ENCODE measurements at regions not wholly inside any gene's neighbourhood (a gene's known extent, or its start where the extent isn't known, plus 50 kb on each side); places are given as distances from the start of the nearest gene placed in this dataset.

DNA sequence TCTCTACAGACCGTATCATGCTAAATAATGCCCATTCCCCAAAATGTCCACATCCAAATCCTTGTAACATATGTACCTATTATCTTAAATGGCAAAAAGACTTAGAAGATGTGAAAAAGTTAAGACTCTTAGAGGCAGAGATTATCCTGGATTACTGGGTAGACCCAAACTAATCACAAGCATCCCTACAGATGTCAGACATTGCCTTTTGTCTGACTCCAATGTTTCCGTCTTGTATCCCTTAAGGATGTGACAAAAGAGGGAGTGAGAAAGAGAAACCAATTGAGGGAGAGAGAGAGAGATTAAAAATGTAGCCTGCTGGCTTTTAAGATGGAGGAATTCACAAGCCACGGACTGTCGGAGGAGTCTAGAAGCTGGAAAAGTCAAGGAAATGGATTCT, 401.9 kb upstream of the FSTL5 start:
- Histone ChIP-seq H3K4me1 (ENCODE audit: control insufficient read depth, insufficient read depth, low read length, poor library complexity, severe bottlenecking) (no peaks in the 10 kb centered on the region), H3K9me3 (ENCODE audit: control insufficient read depth, low read length) (no peaks in the 10 kb centered on the region), H3K27ac (ENCODE audit: low read depth, low read length, severe bottlenecking) (no peak overlapping the region), H3K4me3 (ENCODE audit: extremely low read depth, insufficient read depth, low read length, poor library complexity, severe bottlenecking) (no peak overlapping the region), H3K36me3 (ENCODE audit: control insufficient read depth, insufficient read depth, low read length) (no peaks in the 10 kb centered on the region)
- WGBS, 2 experiments (ENCODE audit: insufficient coverage in 2 of 2): 60% methylated on average over 3 of the region's 4 CpGs

DNA sequence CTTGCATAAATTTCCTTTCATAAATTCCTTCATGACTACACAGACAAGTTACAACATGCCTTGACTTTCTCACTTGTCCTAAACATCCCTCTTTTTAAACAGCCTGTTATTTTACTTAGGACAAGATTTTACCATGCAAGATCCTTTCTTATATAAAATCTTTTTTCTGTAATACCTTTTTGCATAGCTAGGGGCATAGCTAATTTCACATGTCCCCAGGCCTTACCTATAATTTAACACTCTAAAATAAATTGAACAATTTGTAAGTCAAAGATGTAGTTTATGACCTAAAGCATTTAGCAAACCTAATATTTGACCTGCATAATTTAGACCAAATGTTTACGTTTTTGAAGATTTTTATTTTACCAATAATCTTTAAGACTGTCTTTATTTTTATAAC, 396.3 kb upstream of the FSTL5 start:
- Histone ChIP-seq H3K36me3 (ENCODE audit: control insufficient read depth, insufficient read depth, low read length) (no peaks in the 10 kb centered on the region), H3K27ac (ENCODE audit: low read depth, low read length, severe bottlenecking) (no peak overlapping the region), H3K4me1 (ENCODE audit: control insufficient read depth, insufficient read depth, low read length, poor library complexity, severe bottlenecking) (no peaks in the 10 kb centered on the region), H3K4me3 (ENCODE audit: extremely low read depth, insufficient read depth, low read length, poor library complexity, severe bottlenecking) (no peak overlapping the region), H3K9me3 (ENCODE audit: control insufficient read depth, low read length) (no peaks in the 10 kb centered on the region)
- no CpG with 5 or more reads among the region's 1 CpG for WGBS, 2 experiments (ENCODE audit: insufficient coverage in 2 of 2)

DNA sequence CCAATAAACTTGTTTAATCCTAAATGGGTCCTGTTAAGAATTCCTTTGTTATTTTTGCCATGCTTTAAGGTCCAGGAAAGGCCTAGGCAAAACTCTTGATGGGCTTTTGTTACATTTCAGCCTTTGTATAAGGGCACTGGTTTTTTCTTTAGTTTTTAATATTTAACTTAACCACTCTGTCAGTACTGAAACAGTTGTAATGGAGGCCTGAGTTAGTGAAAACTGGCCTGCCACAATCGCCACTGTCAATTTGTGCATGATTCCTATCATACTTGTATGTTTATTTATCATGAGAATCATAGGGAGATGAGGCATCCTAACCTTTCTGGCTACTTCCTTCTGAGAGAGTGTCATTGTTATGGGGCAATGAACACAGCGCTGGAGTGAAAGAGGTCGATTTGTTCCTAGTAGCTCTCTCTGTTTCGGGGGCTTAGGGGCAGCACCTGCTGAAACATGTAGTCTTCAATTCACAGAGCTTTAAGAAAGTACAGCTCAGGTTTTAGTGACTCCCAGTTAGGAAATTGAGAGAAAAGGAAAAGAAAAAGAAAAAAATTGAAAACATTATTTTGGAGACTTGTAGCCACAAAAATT, 393.8 kb upstream of the FSTL5 start:
- Histone ChIP-seq H3K36me3 (ENCODE audit: control insufficient read depth, insufficient read depth, low read length) (no peaks in the 10 kb centered on the region), H3K4me3 (ENCODE audit: extremely low read depth, insufficient read depth, low read length, poor library complexity, severe bottlenecking) (no peak overlapping the region), H3K9me3 (ENCODE audit: control insufficient read depth, low read length) (no peaks in the 10 kb centered on the region), H3K27ac (ENCODE audit: low read depth, low read length, severe bottlenecking) (no peak overlapping the region), H3K4me1 (ENCODE audit: control insufficient read depth, insufficient read depth, low read length, poor library complexity, severe bottlenecking) (no peaks in the 10 kb centered on the region)
- WGBS, 2 experiments (ENCODE audit: insufficient coverage in 2 of 2): 70 to 100% methylated on average over 2 to 3 of the region's 4 CpGs

DNA sequence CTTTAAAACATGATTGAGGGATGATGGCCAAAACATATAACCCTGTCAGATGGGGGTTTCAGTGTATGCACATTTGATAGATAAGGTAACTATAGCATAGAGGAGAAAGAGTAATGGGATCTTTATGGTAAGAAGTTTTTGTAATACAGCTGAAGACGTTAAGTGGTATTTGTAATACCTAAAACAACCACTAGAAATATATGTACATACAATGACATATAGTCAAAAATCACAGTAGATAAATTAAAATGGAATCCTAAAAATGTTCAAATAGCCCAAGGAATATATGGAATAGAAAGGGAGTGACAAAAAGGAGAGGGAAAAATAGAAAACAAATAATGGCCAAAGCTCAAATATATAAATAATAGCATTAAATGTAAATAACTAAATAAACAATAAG, 371.3 kb upstream of the FSTL5 start:
- no peaks in the 10 kb centered on the region for H3K4me1 ChIP-seq (ENCODE audit: control insufficient read depth, insufficient read depth, low read length, poor library complexity, severe bottlenecking)
- H3K27ac ChIP-seq (ENCODE audit: low read depth, low read length, severe bottlenecking): no peak overlapping the region
- no peak overlapping the region for H3K4me3 ChIP-seq (ENCODE audit: extremely low read depth, insufficient read depth, low read length, poor library complexity, severe bottlenecking)
- no CpG with 5 or more reads among the region's 1 CpG for WGBS, 2 experiments (ENCODE audit: insufficient coverage in 2 of 2)
- H3K36me3 ChIP-seq (ENCODE audit: control insufficient read depth, insufficient read depth, low read length): no peaks in the 10 kb centered on the region
- no peaks in the 10 kb centered on the region for H3K9me3 ChIP-seq (ENCODE audit: control insufficient read depth, low read length)

DNA sequence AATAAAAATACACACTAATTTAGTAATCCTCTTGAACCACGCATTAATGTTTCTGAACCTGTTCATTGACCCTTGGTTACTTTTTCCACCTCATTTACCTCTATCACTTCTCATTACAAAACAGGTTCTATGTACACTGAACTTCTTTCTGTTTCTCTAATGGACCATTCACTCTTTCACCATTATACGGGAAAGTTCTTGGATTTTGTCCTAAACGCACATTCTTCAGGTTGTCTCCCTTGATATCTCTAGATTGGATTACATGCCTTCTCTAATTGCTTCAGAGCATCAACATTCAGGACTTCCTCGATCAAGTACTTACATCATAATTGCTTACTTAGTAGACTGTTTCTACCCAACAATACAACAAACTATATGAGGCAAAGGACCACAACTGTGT, 359.4 kb upstream of the FSTL5 start:
- no peak overlapping the region for H3K27ac ChIP-seq (ENCODE audit: low read depth, low read length, severe bottlenecking)
- H3K9me3 ChIP-seq (ENCODE audit: control insufficient read depth, low read length): no peaks in the 10 kb centered on the region
- 83 to 94% methylated on average over 3 to 4 of the region's 4 CpGs for WGBS, 2 experiments (ENCODE audit: insufficient coverage in 2 of 2)
- no peaks in the 10 kb centered on the region for H3K4me1 ChIP-seq (ENCODE audit: control insufficient read depth, insufficient read depth, low read length, poor library complexity, severe bottlenecking)
- H3K36me3 ChIP-seq (ENCODE audit: control insufficient read depth, insufficient read depth, low read length): no peaks in the 10 kb centered on the region
- no peak overlapping the region for H3K4me3 ChIP-seq (ENCODE audit: extremely low read depth, insufficient read depth, low read length, poor library complexity, severe bottlenecking)

DNA sequence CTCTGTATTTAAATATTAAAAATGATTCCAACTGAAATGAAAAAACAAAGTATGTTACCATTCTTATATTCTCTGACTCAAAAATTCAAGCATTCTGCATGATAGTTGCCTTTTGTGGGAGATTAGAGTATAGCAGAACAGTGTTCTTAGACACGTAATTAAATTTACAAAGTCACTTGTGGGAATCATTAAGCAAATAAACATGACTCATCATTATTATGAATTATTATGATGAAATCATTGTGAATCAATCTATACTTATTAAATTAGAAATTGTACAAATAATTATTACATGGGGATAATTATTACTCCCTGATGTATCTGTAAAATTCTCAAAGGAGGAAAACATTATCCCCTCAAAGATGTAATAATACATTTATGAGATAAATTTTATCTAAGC, 358.9 kb upstream of the FSTL5 start:
- no peak overlapping the region for H3K4me3 ChIP-seq (ENCODE audit: extremely low read depth, insufficient read depth, low read length, poor library complexity, severe bottlenecking)
- no peak overlapping the region for H3K27ac ChIP-seq (ENCODE audit: low read depth, low read length, severe bottlenecking)
- WGBS, 2 experiments (ENCODE audit: insufficient coverage in 2 of 2): no CpG with 5 or more reads among the region's 1 CpG
- no peaks in the 10 kb centered on the region for H3K9me3 ChIP-seq (ENCODE audit: control insufficient read depth, low read length)
- H3K36me3 ChIP-seq (ENCODE audit: control insufficient read depth, insufficient read depth, low read length): no peaks in the 10 kb centered on the region
- H3K4me1 ChIP-seq (ENCODE audit: control insufficient read depth, insufficient read depth, low read length, poor library complexity, severe bottlenecking): no peaks in the 10 kb centered on the region

DNA sequence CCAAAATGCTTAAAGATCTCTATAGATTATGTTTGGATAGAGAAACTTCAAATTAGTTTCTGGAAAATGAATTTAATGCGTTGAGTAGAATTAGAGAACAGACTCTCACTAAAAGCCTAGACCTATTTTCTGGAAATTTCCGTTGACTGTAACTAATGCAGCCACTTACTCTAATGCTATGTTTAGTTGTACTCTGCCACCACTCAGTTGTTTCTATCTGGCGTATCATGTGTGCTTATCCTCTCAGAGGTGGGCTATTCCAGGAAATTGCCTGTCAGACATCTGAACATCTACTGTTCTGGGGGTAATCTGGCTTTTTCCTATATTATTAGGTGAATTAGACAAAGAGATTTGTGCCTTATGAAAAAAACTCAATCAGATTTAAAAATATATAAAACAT, 347.1 kb upstream of the FSTL5 start:
- Histone ChIP-seq H3K27ac (ENCODE audit: low read depth, low read length, severe bottlenecking) (no peak overlapping the region), H3K9me3 (ENCODE audit: control insufficient read depth, low read length) (no peaks in the 10 kb centered on the region), H3K36me3 (ENCODE audit: control insufficient read depth, insufficient read depth, low read length) (no peaks in the 10 kb centered on the region), H3K4me1 (ENCODE audit: control insufficient read depth, insufficient read depth, low read length, poor library complexity, severe bottlenecking) (no peaks in the 10 kb centered on the region), H3K4me3 (ENCODE audit: extremely low read depth, insufficient read depth, low read length, poor library complexity, severe bottlenecking) (no peak overlapping the region)
- WGBS, 2 experiments (ENCODE audit: insufficient coverage in 2 of 2): 78 to 80% methylated on average over 1 to 2 of the region's 3 CpGs

DNA sequence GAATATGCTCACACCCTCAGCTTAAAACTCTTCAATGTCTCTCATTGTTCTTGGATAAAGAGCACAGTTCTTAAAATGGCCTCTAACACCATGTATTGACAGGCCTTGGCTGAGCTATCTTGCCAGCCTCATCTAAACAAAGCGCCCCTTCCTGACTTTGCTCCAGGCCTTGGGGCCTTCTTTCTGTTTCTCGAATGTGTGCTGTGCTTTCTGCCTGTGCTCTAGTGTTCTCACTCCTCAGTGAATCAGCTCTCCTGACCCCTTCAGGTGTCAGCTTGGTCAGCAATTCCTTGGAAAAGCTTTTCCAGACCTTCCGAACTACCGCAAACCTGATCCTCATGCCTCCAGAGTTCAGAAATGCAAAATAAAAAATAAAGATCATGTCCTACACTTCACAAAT, 346.3 kb upstream of the FSTL5 start:
- Histone ChIP-seq H3K36me3 (ENCODE audit: control insufficient read depth, insufficient read depth, low read length) (no peaks in the 10 kb centered on the region), H3K9me3 (ENCODE audit: control insufficient read depth, low read length) (no peaks in the 10 kb centered on the region), H3K4me3 (ENCODE audit: extremely low read depth, insufficient read depth, low read length, poor library complexity, severe bottlenecking) (no peak overlapping the region), H3K27ac (ENCODE audit: low read depth, low read length, severe bottlenecking) (no peak overlapping the region), H3K4me1 (ENCODE audit: control insufficient read depth, insufficient read depth, low read length, poor library complexity, severe bottlenecking) (no peaks in the 10 kb centered on the region)
- WGBS, 2 experiments (ENCODE audit: insufficient coverage in 2 of 2): 84 to 92% methylated on average over 2 to 4 of the region's 4 CpGs

DNA sequence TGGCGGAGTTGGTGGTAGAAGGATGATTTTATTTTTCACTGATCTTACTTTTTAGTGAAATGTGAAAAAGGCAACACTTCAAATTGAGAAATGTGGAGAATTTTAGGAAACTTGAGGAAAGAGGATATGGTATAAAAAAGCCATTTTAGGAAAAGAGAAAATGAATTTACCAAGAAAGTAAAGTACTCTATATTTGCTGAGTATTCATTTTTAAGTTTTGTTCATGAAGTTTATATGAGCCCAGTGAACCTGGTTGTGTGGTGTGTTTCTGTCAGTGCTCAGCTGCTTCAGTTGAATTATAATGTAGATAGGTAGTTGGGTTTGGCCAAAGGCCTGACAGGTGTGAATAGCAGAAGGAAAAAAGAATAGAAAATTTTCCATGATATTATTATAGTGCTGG, 345.5 kb upstream of the FSTL5 start:
- no peaks in the 10 kb centered on the region for H3K9me3 ChIP-seq (ENCODE audit: control insufficient read depth, low read length)
- H3K4me3 ChIP-seq (ENCODE audit: extremely low read depth, insufficient read depth, low read length, poor library complexity, severe bottlenecking): no peak overlapping the region
- H3K4me1 ChIP-seq (ENCODE audit: control insufficient read depth, insufficient read depth, low read length, poor library complexity, severe bottlenecking): no peaks in the 10 kb centered on the region
- no peaks in the 10 kb centered on the region for H3K36me3 ChIP-seq (ENCODE audit: control insufficient read depth, insufficient read depth, low read length)
- no peak overlapping the region for H3K27ac ChIP-seq (ENCODE audit: low read depth, low read length, severe bottlenecking)
- no CpG with 5 or more reads among the region's 1 CpG for WGBS, 2 experiments (ENCODE audit: insufficient coverage in 2 of 2)

DNA sequence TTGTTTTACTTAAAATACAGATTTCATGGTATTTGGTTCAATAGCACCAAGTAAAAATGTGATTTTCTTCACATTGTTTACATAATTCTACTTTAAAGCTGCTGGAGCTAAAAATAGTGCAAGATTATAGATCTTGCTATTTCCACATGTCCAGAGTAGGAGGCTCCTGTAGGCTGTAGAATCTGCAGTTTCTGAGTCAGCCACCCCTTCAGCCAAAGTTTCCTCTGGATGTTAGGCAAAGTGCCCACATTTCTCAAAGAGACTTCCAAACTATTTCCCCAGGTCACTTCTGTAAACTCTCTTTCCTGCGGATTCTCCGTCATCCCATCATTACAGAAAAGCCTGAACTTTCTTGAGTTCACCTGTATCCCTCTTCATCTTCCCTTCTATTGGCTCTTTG, 342.5 kb upstream of the FSTL5 start:
- no peak overlapping the region for H3K4me3 ChIP-seq (ENCODE audit: extremely low read depth, insufficient read depth, low read length, poor library complexity, severe bottlenecking)
- no peak overlapping the region for H3K27ac ChIP-seq (ENCODE audit: low read depth, low read length, severe bottlenecking)
- 96 to 100% methylated on average over 2 of the region's 2 CpGs for WGBS, 2 experiments (ENCODE audit: insufficient coverage in 2 of 2)
- H3K9me3 ChIP-seq (ENCODE audit: control insufficient read depth, low read length): no peaks in the 10 kb centered on the region
- no peaks in the 10 kb centered on the region for H3K4me1 ChIP-seq (ENCODE audit: control insufficient read depth, insufficient read depth, low read length, poor library complexity, severe bottlenecking)
- no peaks in the 10 kb centered on the region for H3K36me3 ChIP-seq (ENCODE audit: control insufficient read depth, insufficient read depth, low read length)

DNA sequence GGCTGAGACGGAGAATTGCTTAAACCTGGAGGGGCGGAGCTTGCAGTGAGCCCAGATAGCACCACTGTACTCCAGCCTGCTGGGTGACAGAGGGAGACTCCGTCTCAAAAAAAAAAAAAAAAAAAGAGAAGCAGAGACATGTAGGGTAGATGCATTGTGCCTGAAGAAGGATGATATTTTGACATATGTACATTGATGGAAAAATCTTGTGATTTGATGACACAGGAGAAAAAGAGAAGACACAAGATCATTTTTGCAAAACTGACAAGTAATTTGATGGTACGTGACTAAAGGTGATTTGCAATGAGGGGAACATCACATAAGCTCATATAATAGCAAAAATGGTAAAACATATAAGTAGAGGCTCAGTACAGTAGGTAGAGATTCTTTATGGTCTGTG, 340.1 kb upstream of the FSTL5 start:
- no peaks in the 10 kb centered on the region for H3K9me3 ChIP-seq (ENCODE audit: control insufficient read depth, low read length)
- H3K36me3 ChIP-seq (ENCODE audit: control insufficient read depth, insufficient read depth, low read length): no peaks in the 10 kb centered on the region
- H3K27ac ChIP-seq (ENCODE audit: low read depth, low read length, severe bottlenecking): no peak overlapping the region
- H3K4me3 ChIP-seq (ENCODE audit: extremely low read depth, insufficient read depth, low read length, poor library complexity, severe bottlenecking): no peak overlapping the region
- no peaks in the 10 kb centered on the region for H3K4me1 ChIP-seq (ENCODE audit: control insufficient read depth, insufficient read depth, low read length, poor library complexity, severe bottlenecking)
- whole genome bisulfite sequencing, 2 experiments (ENCODE audit: insufficient coverage in 2 of 2): 81 to 87% methylated on average over 2 to 3 of the region's 4 CpGs

All from mesodermal cell (in vitro differentiated cells).